HCT116 (cell line): ENCODE measurements at regions not wholly inside any gene's neighbourhood (a gene's known extent, or its start where the extent isn't known, plus 50 kb on each side); places are given as distances from the start of the nearest gene placed in this dataset.

Experiments used
- ATAC-seq: fragments of 200-7000 bp; cut with Tn5 transposase; 2 replicates; pipeline ENCODE4 v1.9.1; 2020; ENCODE audit warnings: mild to moderate bottlenecking, moderate library complexity
- BruUV-seq: library from RNA; stranded (reverse); fragments of 400-500 nt; replicated peaks from 2 replicates; lab custom pipeline; 2021; lab: Mats Ljungman, UMichigan
- CTCF ChIA-PET: fragments of 300-600 bp; sonication (Branson Sonifier 250); formaldehyde crosslinking; loops from one replicate; lab custom pipeline; 2021; ENCODE audit warnings: antibody characterized with exemption; lab: Charles Lee
- POLR2A ChIA-PET: fragments of 300-600, 350-600 bp; sonication (Branson Sonifier 250); formaldehyde crosslinking; loops from one replicate; lab custom pipeline; 2021; ENCODE audit warnings: antibody characterized with exemption; lab: Charles Lee
- RAD21 ChIA-PET, 2 experiments: fragments of 300-600 bp; sonication (Branson Sonifier 250); formaldehyde crosslinking; loops; one replicate each; lab custom pipeline; 2023; ENCODE audit warnings: low total read pairs in 2 of 2; ENCODE audit not compliant: uncharacterized antibody in 2 of 2, unreplicated experiment in 2 of 2, low non-redundant PET in 1 of 2; lab: Charles Lee
- DNase-seq: peaks from one replicate; pipeline ENCODE4 v3.0.0-alpha.2; 2010; ENCODE audit warnings: low read depth, low spot score
- H2AFZ ChIP-seq: fragments of 200-600 bp; shearing (Covaris generic), sonication (generic); 2 replicates; pipeline ENCODE4 v1.6.1; 2017; ENCODE audit warnings: low read depth, mixed run types, mixed read lengths, antibody characterized with exemption, low read length; ENCODE audit not compliant: poor library complexity, severe bottlenecking
- H3K27ac ChIP-seq: 2 replicates; pipeline ENCODE4 v1.5.1; 2012; ENCODE audit warnings: low read depth, low read length
- H3K27me3 ChIP-seq: fragments of 200-600 bp; sonication (generic); 2 replicates; pipeline ENCODE4 v1.6.1; 2016; ENCODE audit warnings: mixed run types, low read length, mixed read lengths; ENCODE audit not compliant: insufficient read depth
- H3K36me3 ChIP-seq, 2 experiments: fragments of 200-500 bp in 1 of 2; fragments of 200-600 bp in 1 of 2; sonication (Bioruptor generic) in 1 of 2; sonication (generic) in 1 of 2; 2 replicates each; pipeline versions ENCODE4 v1.5.1 to v1.6.1; 2014 to 2016; ENCODE audit warnings: low read length in 2 of 2, inconsistent platforms in 1 of 2, mixed read lengths in 1 of 2, mixed run types in 1 of 2; ENCODE audit not compliant: insufficient read depth in 2 of 2, control insufficient read depth in 1 of 2
- H3K4me1 ChIP-seq, 2 experiments: fragments of 200-600 bp in 1 of 2; sonication (generic) in 1 of 2; 2 replicates each; pipeline versions ENCODE4 v1.5.1 to v1.6.1; 2012 to 2017; ENCODE audit warnings: low read length in 2 of 2, inconsistent platforms in 1 of 2, mild to moderate bottlenecking in 1 of 2, mixed read lengths in 1 of 2, mixed run types in 1 of 2, moderate library complexity in 1 of 2; ENCODE audit not compliant: insufficient read depth in 2 of 2, control insufficient read depth in 1 of 2
- H3K4me2 ChIP-seq: fragments of 200-600 bp; sonication (generic); 2 replicates; pipeline ENCODE4 v1.6.1; 2017; ENCODE audit warnings: mixed run types, low read length, mixed read lengths
- H3K4me3 ChIP-seq, 2 experiments: fragments of 200-600 bp in 1 of 2; sonication (generic) in 1 of 2; replicated peaks in 1 of 2; 2 replicates each; pipeline ENCODE4 v1.5.1; 2011 to 2016; ENCODE audit warnings: low read length in 2 of 2, control low read depth in 1 of 2, low read depth in 1 of 2, mild to moderate bottlenecking in 1 of 2, mixed read lengths in 1 of 2, mixed run types in 1 of 2
- H3K79me2 ChIP-seq: fragments of 200-600 bp; sonication (generic); 2 replicates; pipeline ENCODE4 v1.6.1; 2017; ENCODE audit warnings: mild to moderate bottlenecking, mixed run types, low read length, moderate library complexity, mixed read lengths; ENCODE audit not compliant: insufficient read depth
- H3K9ac ChIP-seq: fragments of 200-600 bp; sonication (generic); 2 replicates; pipeline ENCODE4 v1.6.1; 2016; ENCODE audit warnings: low read length, mixed read lengths
- H3K9me2 ChIP-seq: fragments of 200-600 bp; sonication (generic), shearing (Covaris generic); 2 replicates; pipeline ENCODE4 v1.6.1; 2017; ENCODE audit warnings: mixed run types, mild to moderate bottlenecking, moderate library complexity; ENCODE audit not compliant: insufficient read depth
- H3K9me3 ChIP-seq, 2 experiments: fragments of 200-500 bp in 1 of 2; fragments of 200-600 bp in 1 of 2; sonication (Bioruptor generic) in 1 of 2; sonication (generic) in 1 of 2; 2 replicates each; pipeline ENCODE4 v1.6.1; 2014 to 2017; ENCODE audit warnings: low read length in 2 of 2, mixed read lengths in 2 of 2, inconsistent platforms in 1 of 2, low read depth in 1 of 2, mild to moderate bottlenecking in 1 of 2, mixed run types in 1 of 2, moderate library complexity in 1 of 2; ENCODE audit not compliant: control insufficient read depth in 1 of 2, insufficient read depth in 1 of 2
- H4K20me1 ChIP-seq: fragments of 200-600 bp; sonication (generic), shearing (Covaris generic); 2 replicates; pipeline ENCODE4 v1.6.1; 2017; ENCODE audit warnings: mixed run types, mild to moderate bottlenecking, moderate library complexity; ENCODE audit not compliant: insufficient read depth
- CBX3 ChIP-seq: IDR thresholded peaks from 2 replicates; pipeline ENCODE4 v1.6.1; 2012; ENCODE audit warnings: low read depth
- CEBPB ChIP-seq: IDR thresholded peaks from 2 replicates; pipeline ENCODE4 v1.6.1; 2012; ENCODE audit warnings: low read depth
- EGR1 ChIP-seq: IDR thresholded peaks from 2 replicates; pipeline ENCODE4 v1.6.1; 2012; ENCODE audit warnings: low read depth
- EZH2phosphoT487 ChIP-seq: fragments of 200-600 bp; IDR thresholded peaks from 2 replicates; pipeline ENCODE4 v1.6.1; 2018; ENCODE audit warnings: antibody characterized with exemption, borderline replicate concordance
- JUND ChIP-seq: IDR thresholded peaks from 2 replicates; pipeline ENCODE4 v1.6.1; 2012
- POLR2A ChIP-seq: IDR thresholded peaks from 2 replicates; pipeline ENCODE4 v1.7.0; 2011; ENCODE audit warnings: borderline replicate concordance; ENCODE audit not compliant: insufficient read depth, insufficient read length; ENCODE audit errors: extremely low read depth
- POLR2AphosphoS5 ChIP-seq: IDR thresholded peaks from 2 replicates; pipeline ENCODE4 v1.6.1; 2011; ENCODE audit warnings: mild to moderate bottlenecking, low read depth, low read length, moderate library complexity
- RAD21 ChIP-seq: IDR thresholded peaks from 2 replicates; pipeline ENCODE4 v1.6.1; 2012; ENCODE audit warnings: low read depth, mild to moderate bottlenecking
- SIN3A ChIP-seq: IDR thresholded peaks from 2 replicates; pipeline ENCODE4 v1.6.1; 2012; ENCODE audit warnings: low read depth
- SP1 ChIP-seq: IDR thresholded peaks from 2 replicates; pipeline ENCODE4 v1.6.1; 2012; ENCODE audit warnings: low read depth
- YY1 ChIP-seq: IDR thresholded peaks from 2 replicates; pipeline ENCODE4 v1.6.1; 2011; ENCODE audit warnings: low read length, low read depth, moderate library complexity, mild to moderate bottlenecking; ENCODE audit not compliant: insufficient replicate concordance; ENCODE audit errors: extremely low read depth
- ZBTB33 ChIP-seq: IDR thresholded peaks from 2 replicates; pipeline ENCODE4 v1.6.1; 2011; ENCODE audit warnings: mild to moderate bottlenecking, low read length, moderate library complexity; ENCODE audit not compliant: insufficient replicate concordance; ENCODE audit errors: extremely low read depth
- ZFX ChIP-seq: fragments of 450-650 bp; IDR thresholded peaks from 2 replicates; pipeline ENCODE4 v1.6.1; 2017
- intact Hi-C: fragments of 100-400 bp; cut with micrococcal nuclease; formaldehyde crosslinking; loops from 2 replicates; pipeline ENCODE4 v1.10.0; 2022
- TF ChIP-seq, protein P1 (sequence below): IDR thresholded peaks from 2 replicates; pipeline ENCODE4 v1.6.1; 2012; ENCODE audit warnings: low read depth
- TF ChIP-seq, protein P2 (sequence below), 3 experiments: fragments of 200-600 bp in 1 of 3; sonication (generic) in 1 of 3; IDR thresholded peaks in 2 of 3; conservative IDR thresholded peaks in 1 of 3; 2 replicates each; pipeline ENCODE4 v1.5.1; 2012 to 2017; ENCODE audit warnings: low read depth in 2 of 3, low read length in 2 of 3, antibody characterized with exemption in 1 of 3, borderline replicate concordance in 1 of 3, control low read depth in 1 of 3, mild to moderate bottlenecking in 1 of 3, mixed read lengths in 1 of 3, mixed run types in 1 of 3, moderate library complexity in 1 of 3; ENCODE audit not compliant: insufficient read depth in 1 of 3
- TF ChIP-seq, protein P3 (sequence below): IDR thresholded peaks from 2 replicates; pipeline ENCODE4 v1.6.1; 2012

GRCh38 chr11:119892311-119892808 is 163.4 kb upstream of the NECTIN1 start:
- Histone ChIP-seq H3K9me3 (no peaks in the 10 kb centered on the region), H3K79me2 (no peaks in the 10 kb centered on the region), H3K9me2 (0 out of 2 replicates have a peak, but pooled peaks cover 2% of the 10 kb centered on the region), H3K4me3 (no peak overlapping the region), H3K4me1 (no peaks in the 10 kb centered on the region), H3K27me3 (peaks cover 23% of the 10 kb centered on the region; the same call in 1 of the 2 replicates), H3K36me3 (no peaks in the 10 kb centered on the region), H3K27ac (no peak overlapping the region), H2AFZ (no peak overlapping the region), H3K4me2 (no peak overlapping the region), H3K9ac (no peak overlapping the region), H4K20me1 (no peaks in the 10 kb centered on the region)
- ChIA-PET POLR2A (no interaction called here), CTCF (no interaction called here), RAD21 (no interaction called here)
- ATAC-seq (no peak), DNase-seq (no peak)
- no TSS peak for BruUV-seq
- intact Hi-C loops: no loop called here
- TF ChIP-seq CEBPB (no peak), ZBTB33 (no peak), JUND (no peak), SP1 (no peak), CBX3 (no peak), EZH2phosphoT487 (no peak), YY1 (no peak), SIN3A (no peak), RAD21 (no peak), POLR2AphosphoS5 (no peak), POLR2A (no peak), ZFX (no peak), EGR1 (no peak)
- TF ChIP-seq, protein P1, sequence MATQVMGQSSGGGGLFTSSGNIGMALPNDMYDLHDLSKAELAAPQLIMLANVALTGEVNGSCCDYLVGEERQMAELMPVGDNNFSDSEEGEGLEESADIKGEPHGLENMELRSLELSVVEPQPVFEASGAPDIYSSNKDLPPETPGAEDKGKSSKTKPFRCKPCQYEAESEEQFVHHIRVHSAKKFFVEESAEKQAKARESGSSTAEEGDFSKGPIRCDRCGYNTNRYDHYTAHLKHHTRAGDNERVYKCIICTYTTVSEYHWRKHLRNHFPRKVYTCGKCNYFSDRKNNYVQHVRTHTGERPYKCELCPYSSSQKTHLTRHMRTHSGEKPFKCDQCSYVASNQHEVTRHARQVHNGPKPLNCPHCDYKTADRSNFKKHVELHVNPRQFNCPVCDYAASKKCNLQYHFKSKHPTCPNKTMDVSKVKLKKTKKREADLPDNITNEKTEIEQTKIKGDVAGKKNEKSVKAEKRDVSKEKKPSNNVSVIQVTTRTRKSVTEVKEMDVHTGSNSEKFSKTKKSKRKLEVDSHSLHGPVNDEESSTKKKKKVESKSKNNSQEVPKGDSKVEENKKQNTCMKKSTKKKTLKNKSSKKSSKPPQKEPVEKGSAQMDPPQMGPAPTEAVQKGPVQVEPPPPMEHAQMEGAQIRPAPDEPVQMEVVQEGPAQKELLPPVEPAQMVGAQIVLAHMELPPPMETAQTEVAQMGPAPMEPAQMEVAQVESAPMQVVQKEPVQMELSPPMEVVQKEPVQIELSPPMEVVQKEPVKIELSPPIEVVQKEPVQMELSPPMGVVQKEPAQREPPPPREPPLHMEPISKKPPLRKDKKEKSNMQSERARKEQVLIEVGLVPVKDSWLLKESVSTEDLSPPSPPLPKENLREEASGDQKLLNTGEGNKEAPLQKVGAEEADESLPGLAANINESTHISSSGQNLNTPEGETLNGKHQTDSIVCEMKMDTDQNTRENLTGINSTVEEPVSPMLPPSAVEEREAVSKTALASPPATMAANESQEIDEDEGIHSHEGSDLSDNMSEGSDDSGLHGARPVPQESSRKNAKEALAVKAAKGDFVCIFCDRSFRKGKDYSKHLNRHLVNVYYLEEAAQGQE: no peak
- TF ChIP-seq, protein P2, sequence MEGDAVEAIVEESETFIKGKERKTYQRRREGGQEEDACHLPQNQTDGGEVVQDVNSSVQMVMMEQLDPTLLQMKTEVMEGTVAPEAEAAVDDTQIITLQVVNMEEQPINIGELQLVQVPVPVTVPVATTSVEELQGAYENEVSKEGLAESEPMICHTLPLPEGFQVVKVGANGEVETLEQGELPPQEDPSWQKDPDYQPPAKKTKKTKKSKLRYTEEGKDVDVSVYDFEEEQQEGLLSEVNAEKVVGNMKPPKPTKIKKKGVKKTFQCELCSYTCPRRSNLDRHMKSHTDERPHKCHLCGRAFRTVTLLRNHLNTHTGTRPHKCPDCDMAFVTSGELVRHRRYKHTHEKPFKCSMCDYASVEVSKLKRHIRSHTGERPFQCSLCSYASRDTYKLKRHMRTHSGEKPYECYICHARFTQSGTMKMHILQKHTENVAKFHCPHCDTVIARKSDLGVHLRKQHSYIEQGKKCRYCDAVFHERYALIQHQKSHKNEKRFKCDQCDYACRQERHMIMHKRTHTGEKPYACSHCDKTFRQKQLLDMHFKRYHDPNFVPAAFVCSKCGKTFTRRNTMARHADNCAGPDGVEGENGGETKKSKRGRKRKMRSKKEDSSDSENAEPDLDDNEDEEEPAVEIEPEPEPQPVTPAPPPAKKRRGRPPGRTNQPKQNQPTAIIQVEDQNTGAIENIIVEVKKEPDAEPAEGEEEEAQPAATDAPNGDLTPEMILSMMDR (IDR thresholded peaks at IDR 0.05 in 2 of 3, conservative IDR thresholded peaks at IDR 0.05 in 1 of 3; ENCODE audit: borderline replicate concordance in 1 of 3, insufficient read depth in 1 of 3, low read depth in 2 of 3, low read length in 2 of 3): no peak
- TF ChIP-seq, protein P3, sequence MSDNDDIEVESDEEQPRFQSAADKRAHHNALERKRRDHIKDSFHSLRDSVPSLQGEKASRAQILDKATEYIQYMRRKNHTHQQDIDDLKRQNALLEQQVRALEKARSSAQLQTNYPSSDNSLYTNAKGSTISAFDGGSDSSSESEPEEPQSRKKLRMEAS: no peak
